ENCODE measurements at regions not wholly inside any gene's neighbourhood (a gene's known extent, or its start where the extent isn't known, plus 50 kb on each side); places are given as distances from the start of the nearest gene placed in this dataset.

DNA sequence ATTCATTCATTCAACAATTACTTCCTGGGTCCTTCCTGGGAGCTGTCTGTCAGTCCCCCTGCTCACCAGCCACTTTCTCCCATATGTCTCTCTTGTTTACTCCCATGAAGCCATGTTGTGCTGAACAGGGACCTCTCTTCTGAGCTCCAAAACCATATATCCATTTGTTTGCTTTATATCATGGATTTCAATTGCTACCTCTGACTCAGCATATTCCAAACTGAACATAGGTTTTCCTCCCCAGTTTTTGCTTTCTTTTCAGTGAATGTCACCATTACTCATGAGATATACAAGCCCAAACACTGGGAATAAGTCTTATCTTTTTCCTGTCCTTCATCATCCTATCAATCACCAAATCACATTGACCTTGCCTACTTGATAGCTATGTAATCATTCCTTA lies 152.5 kb upstream of the P2RY1 start:
- TF ChIP-seq, protein P1, sequence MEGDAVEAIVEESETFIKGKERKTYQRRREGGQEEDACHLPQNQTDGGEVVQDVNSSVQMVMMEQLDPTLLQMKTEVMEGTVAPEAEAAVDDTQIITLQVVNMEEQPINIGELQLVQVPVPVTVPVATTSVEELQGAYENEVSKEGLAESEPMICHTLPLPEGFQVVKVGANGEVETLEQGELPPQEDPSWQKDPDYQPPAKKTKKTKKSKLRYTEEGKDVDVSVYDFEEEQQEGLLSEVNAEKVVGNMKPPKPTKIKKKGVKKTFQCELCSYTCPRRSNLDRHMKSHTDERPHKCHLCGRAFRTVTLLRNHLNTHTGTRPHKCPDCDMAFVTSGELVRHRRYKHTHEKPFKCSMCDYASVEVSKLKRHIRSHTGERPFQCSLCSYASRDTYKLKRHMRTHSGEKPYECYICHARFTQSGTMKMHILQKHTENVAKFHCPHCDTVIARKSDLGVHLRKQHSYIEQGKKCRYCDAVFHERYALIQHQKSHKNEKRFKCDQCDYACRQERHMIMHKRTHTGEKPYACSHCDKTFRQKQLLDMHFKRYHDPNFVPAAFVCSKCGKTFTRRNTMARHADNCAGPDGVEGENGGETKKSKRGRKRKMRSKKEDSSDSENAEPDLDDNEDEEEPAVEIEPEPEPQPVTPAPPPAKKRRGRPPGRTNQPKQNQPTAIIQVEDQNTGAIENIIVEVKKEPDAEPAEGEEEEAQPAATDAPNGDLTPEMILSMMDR (IDR thresholded peaks at IDR 0.05; ENCODE audit: insufficient read depth, low read length, poor library complexity, severe bottlenecking) = no peak
- no peak for TF ChIP-seq EZH2phosphoT487 (conservative IDR thresholded peaks at IDR 0.05; ENCODE audit: low read length)

Data from SU-DHL-6 (cell line).